Activated CD8-positive, alpha-beta memory T cell treated with anti-CD3 and anti-CD28 coated beads for 48 hours (primary cell): ENCODE measurements at regions not wholly inside any gene's neighbourhood (a gene's known extent, or its start where the extent isn't known, plus 50 kb on each side); places are given as distances from the start of the nearest gene placed in this dataset.

Source experiments
- DNase-seq, 3 experiments: peaks; one replicate each; pipeline ENCODE4 v3.0.0-alpha.2; 2020; ENCODE audit warnings: low read depth in 2 of 3, low spot score in 2 of 3

DNA sequence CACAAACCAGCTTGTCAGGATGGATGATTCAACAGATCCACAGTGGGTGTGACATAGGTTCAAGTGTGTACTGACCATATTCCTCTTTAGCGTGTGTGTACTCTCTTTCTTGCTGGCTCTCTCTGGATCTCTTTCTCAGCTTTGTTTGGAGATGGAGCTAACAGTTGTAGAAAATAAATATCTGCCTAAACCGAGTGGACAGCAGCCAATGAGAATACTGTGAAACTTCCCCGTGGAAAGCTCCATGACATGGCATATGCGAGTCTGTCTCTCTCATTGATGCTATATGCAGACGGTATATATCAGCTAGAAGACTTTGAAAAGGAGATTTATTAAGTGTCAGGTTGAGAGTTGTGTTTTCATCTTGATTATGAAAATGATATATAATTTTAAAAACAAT is 406.5 kb upstream of the SUCLG2 start:
- no peak for DNase-seq

DNA sequence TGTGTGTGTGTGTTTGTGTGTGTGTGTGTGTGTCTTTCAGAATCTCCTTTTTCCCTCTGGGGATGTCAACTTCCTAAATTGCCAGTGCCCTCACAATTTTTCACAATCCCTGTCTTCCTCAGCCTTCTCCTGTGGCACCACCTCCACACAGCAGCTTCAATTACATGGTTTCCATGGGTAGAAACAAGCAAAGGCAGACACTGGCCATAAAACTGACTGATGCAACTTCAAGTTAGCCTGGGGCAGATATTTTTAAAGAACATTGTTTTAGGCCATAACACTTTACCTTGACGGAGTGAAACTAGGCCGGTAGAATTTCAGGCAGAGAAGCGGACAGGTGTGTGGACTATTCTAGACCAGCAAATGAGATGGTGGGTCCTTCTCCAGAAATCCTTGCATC is 405.8 kb upstream of the SUCLG2 start:
- DNase-seq = no peak

GRCh38 chr3:68059628-68060152 is 405.3 kb upstream of the SUCLG2 start:
- no peak for DNase-seq

DNA sequence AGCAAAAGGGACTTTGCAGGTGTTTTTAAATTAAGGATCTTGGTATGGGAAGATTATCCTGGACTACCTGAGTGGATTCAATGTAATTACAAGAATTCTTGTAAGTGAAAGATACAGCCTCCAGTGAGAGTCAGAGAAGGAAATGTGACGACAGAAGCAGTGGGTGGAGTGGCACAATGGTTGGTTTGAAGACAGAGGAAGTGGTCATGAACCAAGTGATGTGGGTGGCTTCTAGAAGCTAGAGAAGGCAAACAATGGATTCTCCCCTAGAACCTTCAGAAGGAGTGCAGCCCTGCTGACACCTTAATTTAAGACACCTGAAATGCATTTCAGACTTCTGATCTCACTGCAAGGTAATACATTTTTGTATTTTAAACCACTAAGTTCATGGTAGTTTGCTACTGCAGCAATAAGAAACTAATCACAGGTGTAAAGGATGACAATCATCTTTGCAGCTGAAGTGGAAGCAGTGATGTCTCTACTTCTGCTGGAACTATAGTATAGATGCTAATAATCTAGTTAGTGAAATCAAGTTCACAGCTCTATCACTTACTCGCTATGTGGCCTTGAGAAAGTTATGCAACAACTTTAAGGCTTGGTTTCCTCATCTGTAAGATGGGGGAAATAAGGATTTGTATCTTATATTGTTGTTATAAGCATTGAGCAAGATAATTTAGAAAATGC is 403.4 kb upstream of the SUCLG2 start:
- DNase-seq = peak in 2 of 3 experiments; percentile 1 to 4

DNA sequence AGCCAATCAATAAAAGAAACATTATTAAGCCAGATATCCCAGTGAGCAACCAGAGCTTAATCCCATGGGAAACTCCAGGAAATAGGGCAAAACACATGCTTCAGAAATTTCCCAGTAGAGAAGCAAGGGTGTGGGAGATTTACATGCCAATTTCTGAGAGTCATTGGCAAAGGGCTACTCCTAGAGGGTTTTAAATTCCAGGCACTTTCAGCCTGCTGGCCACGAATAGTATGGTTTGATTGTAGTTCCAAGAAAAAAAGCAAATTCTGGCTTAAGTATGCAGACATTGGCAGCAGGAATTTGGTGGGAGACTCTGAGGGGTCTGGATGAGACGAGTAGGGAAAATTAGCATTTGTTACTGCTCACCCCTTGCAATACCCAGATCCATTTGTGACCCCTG is 402.1 kb upstream of the SUCLG2 start:
- no peak for DNase-seq

DNA sequence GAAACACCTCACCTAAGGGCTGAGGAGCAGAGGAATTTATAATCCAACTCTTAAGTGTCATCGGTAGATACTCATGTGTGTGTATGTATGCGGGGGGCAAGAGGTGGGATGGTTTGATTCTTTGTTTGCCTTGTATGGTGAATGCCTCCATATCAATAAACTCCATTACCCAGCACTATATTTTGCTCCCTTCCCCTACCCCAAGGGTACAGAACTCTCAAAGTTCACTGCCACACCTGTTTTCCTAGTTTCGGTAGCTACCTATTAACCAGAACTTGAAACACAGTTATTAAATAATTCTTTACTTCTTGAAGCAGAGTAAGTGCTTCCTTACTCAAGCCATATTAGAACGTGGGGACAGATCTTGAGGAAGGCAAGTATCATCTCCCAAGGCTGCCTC is 400.8 kb upstream of the SUCLG2 start:
- no peak for DNase-seq

DNA sequence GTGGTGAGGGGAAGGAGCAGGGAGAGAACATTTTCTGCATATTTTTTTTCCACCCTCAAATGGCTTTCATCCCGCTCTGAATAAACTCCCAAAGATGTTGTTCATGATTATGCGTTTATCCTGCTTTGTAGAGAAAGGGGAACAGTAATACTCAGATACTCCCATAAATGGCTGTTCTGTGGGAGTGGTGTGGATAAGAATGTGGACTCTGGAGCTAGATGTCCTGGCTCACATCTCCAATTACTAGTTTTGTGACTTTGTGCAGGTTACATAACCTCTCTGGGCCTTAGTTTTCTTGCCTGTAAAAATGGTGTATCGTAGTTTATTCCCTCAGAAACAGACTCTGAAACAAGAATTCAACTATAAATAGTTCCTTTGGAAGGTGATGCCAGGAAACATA is 395.4 kb upstream of the SUCLG2 start:
- DNase-seq = no peak

- no peak for DNase-seq
Observed at GRCh38 chr3:68045976-68046375, 391.6 kb upstream of the SUCLG2 start.

GRCh38 chr3:68033867-68034266 is 379.5 kb upstream of the SUCLG2 start:
- no peak for DNase-seq

- no peak for DNase-seq
Observed at GRCh38 chr3:68032209-68032608, 377.8 kb upstream of the SUCLG2 start.

DNA sequence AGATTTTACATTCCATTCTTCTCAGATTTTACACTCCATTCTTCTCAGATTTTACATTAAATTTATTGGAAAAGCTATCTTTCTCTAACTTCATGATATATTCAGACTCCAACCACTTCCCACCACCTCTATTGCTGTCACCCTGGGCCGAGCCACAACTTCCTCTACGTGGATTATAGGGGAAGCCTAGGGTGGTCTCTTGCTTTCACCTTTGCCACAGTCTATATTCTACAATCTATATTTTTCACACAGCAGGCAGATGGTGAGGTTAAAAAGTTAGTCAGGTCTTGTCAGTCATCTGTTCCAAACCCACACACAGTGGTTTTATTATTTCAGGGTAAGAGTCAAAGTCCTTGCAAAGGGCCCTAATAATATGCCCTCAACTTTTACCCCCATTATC is 370.8 kb upstream of the SUCLG2 start:
- DNase-seq = no peak

GRCh38 chr3:68019876-68020275 is 365.5 kb upstream of the SUCLG2 start:
- no peak for DNase-seq

DNA sequence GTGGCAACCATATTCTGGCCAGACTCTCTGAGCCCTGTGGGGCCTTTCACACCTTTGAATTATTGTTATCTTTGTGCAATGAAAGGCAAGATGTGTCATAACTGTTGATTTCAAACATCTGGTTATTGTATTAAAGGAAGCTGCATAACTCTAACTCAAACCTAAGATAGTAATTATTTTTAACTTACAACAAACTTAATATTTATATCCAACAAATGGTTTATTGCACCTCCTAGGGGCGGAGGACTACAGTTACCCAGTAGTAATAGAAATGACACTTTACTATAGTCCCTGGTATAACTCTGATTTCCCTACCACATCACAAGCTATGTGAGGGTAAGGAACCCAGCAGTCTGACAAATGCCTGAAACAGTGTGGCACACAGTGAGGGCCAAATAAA is 363.9 kb upstream of the SUCLG2 start:
- DNase-seq = no peak

DNA sequence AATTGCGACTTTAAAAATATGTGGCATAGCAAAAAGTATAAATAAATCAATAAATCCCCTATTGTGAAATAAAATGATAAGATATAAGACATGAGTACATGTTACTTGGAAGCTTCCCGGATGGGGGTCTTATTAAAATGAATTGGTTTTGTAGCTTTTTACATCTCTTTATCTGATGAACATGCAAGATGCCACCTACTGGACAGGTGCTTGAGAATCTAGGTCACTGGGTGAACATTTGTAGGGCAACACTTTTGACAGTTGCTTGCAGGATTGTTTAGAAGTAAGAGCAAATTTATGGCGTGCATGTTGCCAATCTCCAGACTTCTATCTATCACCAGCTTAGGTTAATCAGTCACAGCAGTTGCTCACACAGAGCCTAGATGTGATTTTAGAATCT is 362.7 kb upstream of the SUCLG2 start:
- DNase-seq = no peak

- no peak for DNase-seq
Observed at GRCh38 chr3:68009900-68010299, 355.5 kb upstream of the SUCLG2 start.

DNA sequence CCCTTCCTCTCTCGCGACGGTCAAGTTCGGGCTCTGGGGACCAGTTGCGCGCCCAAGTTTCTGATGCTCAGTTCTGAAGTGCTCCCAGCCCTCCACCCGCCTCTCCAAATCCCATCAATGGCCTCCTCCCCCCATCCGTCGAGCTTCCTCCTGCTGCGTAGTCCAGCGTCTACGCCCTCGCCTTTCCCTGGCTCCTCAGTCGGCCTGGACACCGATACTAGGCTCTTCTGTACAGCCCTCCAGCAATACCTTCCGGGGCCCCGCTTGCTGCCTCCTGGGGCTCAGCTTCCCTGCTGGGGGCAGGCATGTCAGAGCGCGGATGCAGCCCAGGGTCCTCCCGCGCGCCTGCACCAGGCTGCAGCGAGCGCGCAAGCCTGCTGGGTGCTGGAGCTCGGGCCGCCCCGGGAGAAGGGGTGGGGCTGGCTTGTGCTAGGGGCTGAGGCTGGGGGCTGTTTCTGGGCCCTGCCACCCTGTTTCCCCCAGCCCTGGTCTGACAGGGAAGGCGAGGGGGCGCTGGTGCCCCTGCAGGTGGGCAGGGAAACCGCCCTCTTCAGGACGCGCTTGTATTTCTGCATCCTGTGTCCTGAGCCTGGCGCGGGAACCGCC is 353.3 kb upstream of the SUCLG2 start:
- peak in 2 of 3 experiments; percentile 2 to 5 for DNase-seq

DNA sequence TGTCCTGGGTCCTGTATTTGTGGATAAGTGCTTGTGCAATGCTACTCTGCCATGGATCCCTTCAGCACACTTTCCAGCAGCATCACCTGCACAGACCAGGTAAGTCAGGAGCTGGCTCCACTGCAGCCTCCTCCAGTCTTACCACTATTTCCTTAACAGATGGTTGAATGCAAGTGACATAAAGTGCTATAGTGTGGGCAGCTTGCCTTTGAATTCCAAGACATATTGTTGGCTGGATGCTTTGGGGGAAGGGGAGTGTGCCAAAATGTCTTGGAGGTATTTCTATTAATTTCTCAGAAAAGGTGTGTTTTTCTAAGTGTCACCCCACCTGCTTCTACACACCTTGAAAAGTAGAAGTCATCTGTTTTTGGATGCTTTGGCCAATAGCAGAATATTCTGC is 352.2 kb upstream of the SUCLG2 start:
- no peak for DNase-seq

DNA sequence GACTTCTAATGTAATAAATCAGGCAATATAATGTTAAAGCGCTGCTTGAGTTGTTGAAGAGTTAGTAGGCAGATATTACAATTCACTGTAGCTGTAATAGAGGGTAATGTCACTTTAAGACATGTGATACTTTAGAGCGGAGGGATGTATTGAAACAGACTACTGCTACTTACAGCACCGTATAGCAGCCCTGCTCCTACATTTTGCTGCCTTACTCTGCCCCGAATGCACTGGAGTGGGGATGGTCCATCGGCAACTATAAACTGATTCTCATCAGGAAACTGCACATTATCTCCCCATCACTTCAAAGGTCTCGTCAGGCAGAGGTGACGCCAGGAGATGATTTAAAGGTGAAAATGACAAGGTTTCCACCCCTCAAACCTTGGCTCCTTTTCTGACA is 349.7 kb upstream of the SUCLG2 start:
- no peak for DNase-seq

- DNase-seq = no peak
Observed at GRCh38 chr3:67998281-67998680, 343.9 kb upstream of the SUCLG2 start.

DNA sequence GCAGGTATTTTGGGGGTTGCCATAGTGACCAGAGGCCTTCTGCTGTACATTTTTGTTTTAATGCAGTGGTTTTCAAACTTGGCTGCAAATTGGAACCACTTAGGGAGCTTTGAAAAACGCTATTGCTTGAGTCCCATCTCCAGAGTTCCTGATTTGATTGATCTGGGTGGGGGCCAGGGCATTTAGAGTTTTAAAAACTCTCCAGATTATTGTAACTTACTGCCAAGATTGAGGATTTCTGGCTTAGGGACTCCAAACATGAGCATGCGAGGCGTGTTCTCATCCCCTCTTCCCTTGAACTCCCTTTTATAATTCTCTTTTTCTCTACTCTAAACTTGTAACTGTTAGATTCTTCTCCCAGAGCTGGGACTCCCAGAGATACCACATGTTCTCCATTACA is 340.8 kb upstream of the SUCLG2 start:
- no peak for DNase-seq

DNA sequence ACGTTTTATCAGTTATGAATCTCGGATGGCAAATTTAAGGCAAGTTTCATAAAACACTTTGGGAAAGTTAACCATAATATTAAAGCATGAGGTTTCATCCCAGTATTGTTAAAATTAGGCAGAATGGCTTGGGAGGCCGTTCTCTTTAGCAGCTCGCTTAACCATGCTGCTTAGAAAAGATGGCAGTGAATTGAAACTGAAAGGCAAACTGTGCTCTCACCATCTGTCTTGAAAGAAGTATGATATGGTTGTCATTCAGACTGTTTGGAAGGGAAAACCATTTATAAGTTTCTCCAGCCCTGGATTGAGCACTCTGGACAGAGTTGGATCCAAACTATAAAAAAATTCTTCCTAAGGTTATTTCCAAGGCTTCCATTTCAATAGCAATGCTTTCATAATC is 332.3 kb upstream of the SUCLG2 start:
- DNase-seq = no peak

GRCh38 chr3:67983166-67983565 is 328.8 kb upstream of the SUCLG2 start:
- DNase-seq = no peak

DNA sequence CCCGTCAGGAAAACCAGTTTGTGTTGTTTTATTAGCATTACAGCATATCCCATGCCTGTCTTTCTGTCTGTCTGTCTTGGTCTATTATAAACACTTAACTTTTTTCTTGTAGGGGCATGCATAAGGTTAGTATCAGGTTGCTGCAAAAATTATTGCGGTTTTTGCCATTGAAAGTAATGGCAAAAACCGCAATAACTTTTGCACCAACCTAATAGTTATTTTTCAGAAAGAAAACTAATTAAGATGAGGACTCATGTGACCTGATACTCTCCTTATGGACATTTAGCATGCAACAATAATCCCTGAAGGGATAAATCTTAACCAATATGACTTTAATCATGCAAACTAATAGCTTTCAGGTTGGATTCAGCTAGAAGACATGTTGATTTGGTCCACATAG is 326.7 kb upstream of the SUCLG2 start:
- DNase-seq = no peak
